ENCODE measurements at regions not wholly inside any gene's neighbourhood (a gene's known extent, or its start where the extent isn't known, plus 50 kb on each side); places are given as distances from the start of the nearest gene placed in this dataset.

- Histone ChIP-seq H3K36me3 (ENCODE audit: control insufficient read depth in 2 of 3, insufficient read depth in 3 of 3, low read length in 3 of 3) (no peaks in the 10 kb centered on the region), H3K9me3 (ENCODE audit: control insufficient read depth in 2 of 3, insufficient read depth in 1 of 3, low read length in 3 of 3) (no peaks in the 10 kb centered on the region), H3K27ac (ENCODE audit: low read depth in 2 of 2, low read length in 2 of 2) (no peak overlapping the region), H3K4me3 (ENCODE audit: low read length in 3 of 3) (no peak overlapping the region), H3K9ac (ENCODE audit: low read length in 3 of 3) (no peak overlapping the region), H3K4me1 (ENCODE audit: control insufficient read depth in 2 of 3, insufficient read depth in 2 of 3, low read depth in 1 of 3, low read length in 3 of 3) (no peaks in the 10 kb centered on the region), H3K27me3 (ENCODE audit: control insufficient read depth, insufficient read depth, low read length) (no peaks in the 10 kb centered on the region)
- no peak for TF ChIP-seq CTCF (IDR thresholded peaks at IDR 0.05; ENCODE audit: borderline replicate concordance, extremely low read depth, insufficient read depth)
- intact Hi-C loops (cut with DNase I), result no loop called here
- FAIRE-seq (no peak), DNase-seq (no peak)
Measured at GRCh38 chr1:198841477-198841876, 202.6 kb downstream of the PTPRC start.

GRCh38 chr1:198842686-198843085 lies 203.8 kb downstream of the PTPRC start:
- Histone ChIP-seq H3K4me1 (ENCODE audit: control insufficient read depth in 2 of 3, insufficient read depth in 2 of 3, low read depth in 1 of 3, low read length in 3 of 3) (no peaks in the 10 kb centered on the region), H3K27me3 (ENCODE audit: control insufficient read depth, insufficient read depth, low read length) (no peaks in the 10 kb centered on the region), H3K9ac (ENCODE audit: low read length in 3 of 3) (no peak overlapping the region), H3K36me3 (ENCODE audit: control insufficient read depth in 2 of 3, insufficient read depth in 3 of 3, low read length in 3 of 3) (no peaks in the 10 kb centered on the region), H3K9me3 (ENCODE audit: control insufficient read depth in 2 of 3, insufficient read depth in 1 of 3, low read length in 3 of 3) (no peaks in the 10 kb centered on the region), H3K4me3 (ENCODE audit: low read length in 3 of 3) (no peak overlapping the region), H3K27ac (ENCODE audit: low read depth in 2 of 2, low read length in 2 of 2) (no peak overlapping the region)
- TF ChIP-seq CTCF (IDR thresholded peaks at IDR 0.05; ENCODE audit: borderline replicate concordance, extremely low read depth, insufficient read depth), result no peak
- no peak for FAIRE-seq
- no peak for DNase-seq
- intact Hi-C loops (cut with DNase I), result no loop called here

- TF ChIP-seq CTCF (IDR thresholded peaks at IDR 0.05; ENCODE audit: borderline replicate concordance, extremely low read depth, insufficient read depth), result no peak
- FAIRE-seq, result no peak
Measured at GRCh38 chr1:198845271-198845670, 206.4 kb downstream of the PTPRC start.

GRCh38 chr1:198845851-198846250 lies 207.0 kb downstream of the PTPRC start:
- Histone ChIP-seq H3K9ac (ENCODE audit: low read length in 3 of 3) (no peak overlapping the region), H3K9me3 (ENCODE audit: control insufficient read depth in 2 of 3, insufficient read depth in 1 of 3, low read length in 3 of 3) (no peaks in the 10 kb centered on the region), H3K4me3 (ENCODE audit: low read length in 3 of 3) (no peak overlapping the region), H3K27ac (ENCODE audit: low read depth in 2 of 2, low read length in 2 of 2) (no peak overlapping the region), H3K36me3 (ENCODE audit: control insufficient read depth in 2 of 3, insufficient read depth in 3 of 3, low read length in 3 of 3) (no peaks in the 10 kb centered on the region), H3K4me1 (ENCODE audit: control insufficient read depth in 2 of 3, insufficient read depth in 2 of 3, low read depth in 1 of 3, low read length in 3 of 3) (no peaks in the 10 kb centered on the region), H3K27me3 (ENCODE audit: control insufficient read depth, insufficient read depth, low read length) (no peaks in the 10 kb centered on the region)
- no peak for TF ChIP-seq CTCF (IDR thresholded peaks at IDR 0.05; ENCODE audit: borderline replicate concordance, extremely low read depth, insufficient read depth)
- no peak for DNase-seq
- FAIRE-seq, result no peak
- intact Hi-C loops (cut with DNase I), result no loop called here

More at GRCh38 chr1:198845271-198845670, 206.4 kb downstream of the PTPRC start:
- Histone ChIP-seq H3K27me3 (ENCODE audit: control insufficient read depth, insufficient read depth, low read length) (no peaks in the 10 kb centered on the region), H3K9me3 (ENCODE audit: control insufficient read depth in 2 of 3, insufficient read depth in 1 of 3, low read length in 3 of 3) (no peaks in the 10 kb centered on the region), H3K36me3 (ENCODE audit: control insufficient read depth in 2 of 3, insufficient read depth in 3 of 3, low read length in 3 of 3) (no peaks in the 10 kb centered on the region), H3K27ac (ENCODE audit: low read depth in 2 of 2, low read length in 2 of 2) (no peak overlapping the region), H3K9ac (ENCODE audit: low read length in 3 of 3) (no peak overlapping the region), H3K4me3 (ENCODE audit: low read length in 3 of 3) (no peak overlapping the region), H3K4me1 (ENCODE audit: control insufficient read depth in 2 of 3, insufficient read depth in 2 of 3, low read depth in 1 of 3, low read length in 3 of 3) (no peaks in the 10 kb centered on the region)
- intact Hi-C loops (cut with DNase I), result no loop called here
- no peak for DNase-seq

All from kidney (tissue), 13 donors.